ENCODE measurements at regions not wholly inside any gene's neighbourhood (a gene's known extent, or its start where the extent isn't known, plus 50 kb on each side); places are given as distances from the start of the nearest gene placed in this dataset.
A peak's percentile ranks its signal among the peaks of the same experiment; 100 is the strongest.
"Not testable (repeated sequence)": the region's sequence is repeated elsewhere in the genome, so short reads cannot be mapped to it uniquely, and the experiment has no call there.

DNA sequence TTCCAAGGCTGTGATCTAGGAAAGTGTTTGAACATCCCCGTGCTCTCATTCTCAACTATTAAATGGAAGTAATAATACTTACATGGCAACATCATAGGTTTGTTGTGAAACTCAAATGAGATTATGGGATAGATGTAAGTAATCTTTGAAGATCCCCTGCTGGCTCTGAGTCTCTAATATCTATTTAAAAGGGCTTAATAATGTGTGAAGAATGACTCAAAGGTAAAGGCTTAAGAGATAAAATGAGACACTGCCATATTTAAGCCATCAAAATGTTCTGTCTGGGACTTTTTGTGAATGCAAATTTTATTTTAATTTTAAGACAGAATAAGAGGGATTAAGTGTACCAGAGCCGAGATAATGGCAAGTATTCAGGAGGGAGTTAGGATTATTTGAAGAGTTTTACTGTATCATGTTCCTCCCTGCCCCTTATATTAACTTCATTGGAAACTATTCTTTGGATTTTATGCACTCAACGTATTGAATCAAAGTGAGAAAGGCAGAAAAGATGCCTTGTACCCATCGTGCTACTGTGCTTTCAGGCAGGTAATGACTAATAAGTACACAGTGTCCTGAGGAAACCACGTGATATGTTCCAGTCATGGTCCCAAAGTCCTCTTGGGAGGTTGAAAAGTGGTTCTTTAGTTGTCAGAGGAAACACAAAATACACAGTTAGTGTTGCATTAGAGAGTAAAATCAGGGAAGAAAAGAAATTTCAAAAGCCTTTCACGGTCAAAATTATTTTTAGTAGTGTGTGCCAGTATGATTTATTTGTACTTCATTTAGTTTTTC, 192.4 kb downstream of the RBM46 start:
- in situ Hi-C loops (cut with HindIII; ENCODE audit: low sequenced_read_pairs): no loop called here
- DNase-seq (ENCODE audit: low spot score): no peak

DNA sequence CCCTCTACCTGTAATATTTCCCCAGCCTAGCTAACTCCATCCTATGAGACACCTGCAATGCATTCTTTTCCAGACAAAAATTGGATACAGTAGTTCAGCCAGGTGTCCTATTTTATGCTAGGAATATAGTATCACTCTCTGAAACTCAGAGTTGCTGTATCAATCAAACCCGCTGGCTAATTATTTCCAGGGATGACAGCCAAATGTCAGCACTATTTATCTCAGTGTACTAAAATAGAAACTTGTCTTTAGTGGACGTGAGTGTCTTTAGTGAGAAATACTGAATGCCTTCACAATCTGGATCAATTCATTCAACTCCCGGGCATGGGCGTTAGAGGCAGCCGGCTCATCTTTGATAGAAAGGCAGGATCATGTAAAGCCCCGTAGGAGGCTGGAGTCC, 196.2 kb downstream of the RBM46 start:
- in situ Hi-C loops (cut with HindIII; ENCODE audit: low sequenced_read_pairs): no loop called here
- no peak for DNase-seq (ENCODE audit: low spot score)

DNA sequence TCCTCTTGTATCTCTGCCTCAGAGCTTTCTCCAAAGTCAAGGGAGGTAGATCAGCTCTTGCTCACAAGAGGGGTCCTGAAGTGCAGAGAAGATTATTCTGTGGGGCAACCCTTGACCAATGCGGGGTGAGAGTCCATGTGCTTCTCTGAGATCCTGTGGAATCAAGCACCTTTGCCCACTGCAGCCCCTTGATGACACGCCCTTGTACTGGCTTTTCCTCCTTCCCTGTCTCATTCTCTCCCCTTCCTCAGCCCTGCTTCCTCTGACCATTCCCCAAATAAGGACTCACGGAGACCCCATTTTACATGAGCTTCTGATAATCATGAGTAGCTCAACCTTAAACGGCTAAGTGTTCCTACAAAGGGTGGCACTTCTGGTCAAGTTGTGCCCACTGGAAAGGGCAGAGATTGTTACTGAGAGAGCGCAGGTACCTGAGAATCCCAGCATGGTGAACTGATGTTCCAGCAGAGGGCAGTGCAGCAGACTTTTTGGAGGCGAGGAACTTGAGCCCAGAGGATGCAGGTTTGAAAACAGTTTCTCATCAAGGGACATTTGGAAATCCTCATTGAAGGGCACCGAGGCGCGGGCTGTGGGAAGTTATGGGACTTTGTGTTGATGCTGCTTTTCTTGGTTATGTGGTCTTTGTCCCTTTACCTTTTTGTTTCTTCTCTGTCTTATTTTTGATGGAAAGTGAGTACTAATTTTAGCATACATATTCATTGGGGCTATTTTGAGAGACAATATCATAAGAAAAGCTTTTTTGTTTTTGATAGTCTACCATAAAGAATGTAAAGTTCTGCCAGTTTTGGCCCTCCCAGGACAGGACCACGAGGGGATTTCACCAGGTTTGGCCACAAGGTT, 201.3 kb downstream of the RBM46 start:
- in situ Hi-C loops (cut with HindIII; ENCODE audit: low sequenced_read_pairs): no loop called here
- DNase-seq (ENCODE audit: low spot score): peak; percentile 40

DNA sequence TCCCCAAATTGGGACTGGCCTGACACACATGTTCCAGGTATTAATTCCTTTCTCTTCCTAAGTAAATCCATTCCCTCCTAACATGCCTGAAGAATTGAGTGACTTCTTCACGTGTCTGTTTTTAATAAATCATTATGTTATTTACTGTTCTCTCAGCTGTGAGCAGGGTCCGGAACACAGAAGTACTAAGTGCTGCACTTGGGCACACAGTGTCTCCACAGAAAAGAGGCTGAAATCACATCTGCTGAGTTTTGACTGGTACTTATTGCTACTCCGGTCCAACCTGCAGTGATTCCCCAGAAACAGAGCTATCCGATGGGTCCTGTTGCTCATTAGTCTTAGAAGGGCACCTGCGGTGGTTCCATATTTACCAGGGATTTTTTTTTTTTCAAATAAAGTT, 202.6 kb downstream of the RBM46 start:
- no peak for DNase-seq (ENCODE audit: low spot score)
- in situ Hi-C loops (cut with HindIII; ENCODE audit: low sequenced_read_pairs): no loop called here

DNA sequence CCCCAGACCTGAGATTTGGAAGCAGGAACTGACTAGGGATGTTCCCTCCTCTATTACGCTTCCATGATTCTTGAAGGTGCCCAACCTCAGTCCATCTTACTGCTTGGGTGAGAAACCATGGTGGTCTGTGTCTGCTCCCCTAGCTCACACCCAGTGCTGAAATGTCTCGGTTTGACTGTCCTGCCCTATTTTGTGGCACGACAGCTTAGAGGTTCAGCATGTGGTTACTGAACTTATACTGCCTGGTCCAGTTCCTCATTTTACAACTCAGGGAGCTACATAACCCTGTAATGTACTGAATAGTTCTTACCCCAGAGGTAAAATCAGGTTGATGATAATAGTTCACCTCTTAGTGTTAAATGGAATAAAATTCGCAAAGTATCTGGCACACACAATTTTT, 203.1 kb downstream of the RBM46 start:
- in situ Hi-C loops (cut with HindIII; ENCODE audit: low sequenced_read_pairs): no loop called here
- no peak for DNase-seq (ENCODE audit: low spot score)

DNA sequence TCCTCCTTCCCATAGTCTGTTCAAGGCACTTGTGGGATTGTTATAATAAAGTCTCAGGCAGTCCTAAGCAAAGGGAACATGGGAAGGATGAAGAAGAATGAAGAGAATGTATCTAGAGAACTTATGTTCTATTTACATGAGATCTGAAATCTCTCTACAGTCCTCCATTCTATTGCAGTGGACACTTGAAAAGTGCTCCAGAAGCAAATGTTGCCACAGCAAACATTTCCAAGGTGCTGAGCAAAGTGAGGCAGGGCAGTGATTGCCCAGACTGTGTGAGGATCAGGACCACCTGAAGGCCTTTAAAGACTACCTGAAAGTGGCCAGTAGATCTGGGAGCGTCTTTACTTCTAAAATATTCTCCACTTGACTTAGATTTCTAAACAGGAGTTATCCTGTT, 203.5 kb downstream of the RBM46 start:
- no peak for DNase-seq (ENCODE audit: low spot score)
- in situ Hi-C loops (cut with HindIII; ENCODE audit: low sequenced_read_pairs): no loop called here

DNA sequence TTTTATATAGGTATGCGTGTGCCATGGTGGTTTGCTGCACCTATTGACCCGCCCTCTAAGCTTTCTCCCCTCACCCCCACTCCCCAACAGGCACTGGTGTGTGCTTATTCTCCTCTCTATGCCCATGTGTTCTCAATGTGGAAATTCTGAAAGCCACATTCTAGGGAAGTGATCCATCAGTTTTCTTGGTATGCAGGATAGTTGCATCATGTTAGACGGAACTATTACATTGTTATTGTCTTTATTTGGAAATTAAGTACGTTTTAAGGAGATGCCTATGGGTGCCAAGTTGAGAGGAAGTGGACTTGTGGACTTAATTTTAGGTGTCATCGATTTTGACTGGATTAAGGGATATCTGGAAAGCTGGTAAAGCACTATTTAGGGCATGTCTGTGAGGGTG, 204.6 kb downstream of the RBM46 start:
- no peak for DNase-seq (ENCODE audit: low spot score)
- in situ Hi-C loops (cut with HindIII; ENCODE audit: low sequenced_read_pairs): no loop called here

DNA sequence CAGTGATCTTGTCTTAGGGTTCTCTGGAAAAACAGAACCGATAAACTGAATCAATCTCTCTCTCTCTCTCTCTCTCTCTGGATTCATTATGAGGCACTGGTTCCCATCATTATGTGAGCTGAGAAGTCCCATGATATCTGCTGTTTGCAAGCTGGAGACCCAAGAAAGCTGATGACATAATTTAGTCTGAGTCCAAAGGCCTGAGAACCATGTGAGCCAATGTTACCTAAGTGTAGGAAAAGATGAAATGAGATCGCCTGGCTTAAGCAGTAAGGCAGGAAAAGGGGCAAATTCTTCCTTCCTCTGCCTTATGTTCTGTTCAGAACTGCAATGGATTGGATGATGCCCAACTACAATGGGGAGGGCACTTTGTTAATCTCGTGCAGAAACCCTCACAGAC, 207.4 kb downstream of the RBM46 start:
- in situ Hi-C loops (cut with HindIII; ENCODE audit: low sequenced_read_pairs): no loop called here
- peak; percentile 38 for DNase-seq (ENCODE audit: low spot score)

DNA sequence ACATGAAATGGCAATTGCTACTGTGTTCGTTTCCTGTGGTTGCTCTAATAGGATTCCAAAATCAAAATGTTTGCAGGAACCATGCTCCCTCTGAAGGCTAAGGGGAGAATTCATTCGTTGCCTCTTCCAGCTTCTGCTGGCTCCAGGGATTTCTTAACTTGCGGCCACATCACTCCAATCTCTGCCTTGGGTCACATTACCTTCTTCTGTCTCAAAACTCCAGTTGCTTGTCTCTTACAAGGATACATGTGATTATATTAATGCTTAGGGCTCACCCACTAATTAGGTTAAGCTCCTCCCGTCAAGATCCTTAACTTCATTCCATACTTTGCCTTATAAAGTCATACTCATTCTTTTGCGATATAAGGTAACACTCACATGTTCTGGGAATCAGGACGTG, 208.4 kb downstream of the RBM46 start:
- DNase-seq (ENCODE audit: low spot score): peak; percentile 44
- in situ Hi-C loops (cut with HindIII; ENCODE audit: low sequenced_read_pairs): no loop called here

DNA sequence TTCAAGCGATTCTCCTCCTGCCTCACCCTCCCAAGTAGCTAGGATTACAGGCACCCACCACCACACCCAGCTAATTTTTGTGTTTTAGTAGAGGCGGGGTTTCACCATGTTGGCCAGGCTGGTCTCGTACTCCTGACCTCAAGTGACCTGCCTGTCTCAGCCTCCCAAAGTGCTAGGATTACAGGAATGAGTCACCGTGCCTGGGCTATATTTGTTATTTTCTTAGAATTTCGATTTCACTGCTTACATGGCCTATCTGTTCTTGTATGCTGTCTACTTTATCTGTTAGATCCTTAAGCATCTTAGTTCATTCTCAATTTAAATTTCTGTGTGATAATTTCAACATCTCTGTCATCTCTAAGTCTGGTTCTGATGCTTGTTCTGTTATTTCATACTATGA, 210.6 kb upstream of the NPY2R start:
- DNase-seq (ENCODE audit: low spot score); in situ Hi-C loops (cut with HindIII; ENCODE audit: low sequenced_read_pairs): not testable (repeated sequence)

DNA sequence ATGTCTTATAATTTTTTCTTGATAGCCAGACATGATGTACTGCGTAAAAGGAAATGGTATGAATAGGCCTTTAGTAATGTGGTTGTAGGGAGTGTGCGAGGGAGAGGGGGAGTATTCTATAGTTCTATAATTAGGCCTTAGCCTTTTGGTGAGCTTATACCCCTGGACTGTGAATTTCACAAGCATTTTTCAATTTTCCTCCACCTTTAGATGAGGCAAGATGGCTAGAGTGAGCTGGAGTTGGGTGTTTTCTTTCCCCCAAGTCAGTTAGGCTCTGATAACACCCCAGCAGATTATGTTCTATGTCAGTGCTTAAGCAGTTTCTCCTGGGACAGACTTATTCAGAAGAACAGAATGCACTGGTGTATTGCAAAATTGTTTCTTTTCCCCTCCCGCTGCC, 210.2 kb upstream of the NPY2R start:
- no peak for DNase-seq (ENCODE audit: low spot score)
- in situ Hi-C loops (cut with HindIII; ENCODE audit: low sequenced_read_pairs): no loop called here

DNA sequence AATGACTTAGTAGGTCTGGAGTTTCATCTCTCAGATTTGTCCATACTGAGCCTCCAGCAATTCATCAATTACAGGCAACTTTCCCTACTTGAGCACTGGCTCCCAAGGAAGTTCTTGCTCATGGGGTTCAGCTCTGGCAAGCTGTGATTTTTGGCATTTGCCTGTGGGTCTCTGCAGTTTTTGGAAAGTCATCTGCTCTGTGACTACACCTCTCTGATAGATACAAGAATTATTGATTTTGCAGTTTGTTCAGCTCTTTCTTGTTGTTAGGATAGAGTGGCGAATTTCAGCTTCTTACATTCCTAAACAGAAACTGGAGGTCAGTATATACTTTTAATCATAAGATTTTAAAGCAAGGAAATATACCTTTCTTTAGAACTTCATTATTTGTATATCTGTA, 209.7 kb upstream of the NPY2R start:
- DNase-seq (ENCODE audit: low spot score): no peak
- in situ Hi-C loops (cut with HindIII; ENCODE audit: low sequenced_read_pairs): no loop called here

DNA sequence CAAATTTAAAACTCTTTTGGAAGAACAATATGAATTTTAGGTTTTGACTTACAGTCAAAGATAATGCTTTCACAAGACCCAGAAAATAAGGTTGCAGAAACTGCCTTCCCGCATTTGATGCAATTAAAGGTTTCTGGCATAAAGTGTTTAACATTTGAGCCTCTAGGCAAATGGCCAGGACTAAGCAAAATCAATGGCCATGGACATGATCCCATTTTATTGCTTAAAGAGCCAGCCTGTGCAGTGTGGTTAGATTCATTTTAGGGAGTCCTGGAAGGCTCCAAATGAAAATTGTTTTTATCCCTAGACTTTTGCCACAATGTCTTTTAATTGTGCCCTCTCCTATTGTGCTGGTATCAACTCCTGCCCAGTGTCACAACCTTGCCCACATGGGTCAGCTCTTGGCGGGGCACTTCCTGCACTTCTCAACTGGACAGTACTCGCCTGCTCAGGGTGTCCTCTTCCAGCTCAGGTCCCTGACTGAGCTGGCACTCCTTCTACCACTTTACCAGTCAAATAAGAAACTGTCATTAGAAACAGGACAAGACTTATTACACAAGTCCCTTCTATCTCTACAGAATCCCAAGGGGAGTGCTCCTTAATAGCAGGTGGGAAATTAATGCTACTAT, 208.4 kb upstream of the NPY2R start:
- in situ Hi-C loops (cut with HindIII; ENCODE audit: low sequenced_read_pairs): no loop called here
- DNase-seq (ENCODE audit: low spot score): no peak

DNA sequence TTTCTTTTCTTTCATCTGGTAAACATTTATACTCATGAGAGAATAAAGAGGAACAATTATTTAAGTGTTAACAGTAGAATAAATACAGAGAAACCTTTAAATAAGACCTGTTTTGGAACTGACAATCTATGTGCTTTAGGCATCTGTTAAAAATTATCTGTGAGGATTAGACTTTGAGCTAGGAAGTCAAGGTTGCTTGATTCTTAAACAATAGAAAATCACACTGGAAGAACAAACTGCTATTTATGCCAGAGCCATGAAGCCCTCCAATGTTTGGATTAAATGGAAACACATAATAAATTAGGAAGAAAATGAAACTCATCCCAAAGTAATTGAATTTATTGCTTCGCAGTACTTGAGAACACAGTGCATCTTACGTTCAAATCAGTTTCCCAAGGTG, 207.2 kb upstream of the NPY2R start:
- no peak for DNase-seq (ENCODE audit: low spot score)
- in situ Hi-C loops (cut with HindIII; ENCODE audit: low sequenced_read_pairs): no loop called here

DNA sequence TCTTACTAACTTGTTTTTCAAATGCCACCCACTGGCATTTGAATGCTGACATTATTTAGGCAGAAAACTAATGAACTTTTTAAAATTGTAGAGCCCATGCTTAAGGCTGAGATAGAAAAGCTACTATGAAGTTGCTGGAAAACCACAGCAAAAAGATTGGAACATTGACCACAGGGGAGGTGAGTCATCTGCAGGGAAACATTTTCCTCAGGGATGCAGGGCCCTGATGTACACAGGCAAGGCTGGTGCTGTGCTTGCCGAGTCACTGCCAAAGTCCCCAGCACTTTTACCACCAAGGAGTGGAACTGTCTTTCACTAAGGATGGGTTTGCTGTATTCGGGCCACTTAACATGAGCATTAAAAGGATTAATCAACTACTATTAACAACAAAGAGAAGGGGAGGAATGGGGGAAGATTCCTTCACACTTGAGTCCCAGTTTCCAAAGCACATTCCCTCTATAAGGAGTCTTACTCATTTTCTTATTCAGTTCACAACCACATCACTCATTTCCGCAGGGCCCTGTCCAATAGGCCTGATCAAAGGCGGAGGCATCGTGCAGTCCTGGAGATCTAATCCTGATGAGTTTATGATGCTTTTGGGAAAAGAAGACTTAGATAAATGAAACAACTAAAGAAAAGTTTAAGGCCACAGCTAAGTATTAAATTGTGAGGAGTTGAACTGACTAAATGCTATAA, 202.9 kb upstream of the NPY2R start:
- in situ Hi-C loops (cut with HindIII; ENCODE audit: low sequenced_read_pairs): no loop called here
- no peak for DNase-seq (ENCODE audit: low spot score)

DNA sequence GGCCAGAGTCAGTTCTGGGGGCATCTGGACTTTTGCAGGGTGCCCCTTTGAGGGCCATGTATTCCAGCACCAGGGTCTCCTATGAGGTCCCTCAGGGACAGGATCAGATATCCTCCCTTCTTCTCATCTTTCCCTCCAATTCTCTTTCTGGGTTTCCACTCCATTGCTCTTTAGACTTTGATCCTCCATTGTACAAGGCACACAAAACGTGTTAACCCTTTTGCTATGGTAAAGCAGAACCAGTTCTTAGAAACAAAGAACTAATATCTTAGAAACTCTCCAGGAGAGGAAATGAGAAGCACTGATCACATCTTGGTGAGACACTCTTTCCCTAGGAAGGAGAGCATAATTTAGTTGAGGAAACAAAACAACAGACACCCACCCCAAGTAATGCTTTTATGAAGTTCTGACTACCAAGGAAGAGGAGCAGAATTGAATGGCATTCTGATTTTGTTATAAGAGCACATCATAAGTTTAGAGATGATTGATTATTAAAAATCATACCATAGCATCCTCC, 200.7 kb upstream of the NPY2R start:
- in situ Hi-C loops (cut with HindIII; ENCODE audit: low sequenced_read_pairs): no loop called here
- no peak for DNase-seq (ENCODE audit: low spot score)

DNA sequence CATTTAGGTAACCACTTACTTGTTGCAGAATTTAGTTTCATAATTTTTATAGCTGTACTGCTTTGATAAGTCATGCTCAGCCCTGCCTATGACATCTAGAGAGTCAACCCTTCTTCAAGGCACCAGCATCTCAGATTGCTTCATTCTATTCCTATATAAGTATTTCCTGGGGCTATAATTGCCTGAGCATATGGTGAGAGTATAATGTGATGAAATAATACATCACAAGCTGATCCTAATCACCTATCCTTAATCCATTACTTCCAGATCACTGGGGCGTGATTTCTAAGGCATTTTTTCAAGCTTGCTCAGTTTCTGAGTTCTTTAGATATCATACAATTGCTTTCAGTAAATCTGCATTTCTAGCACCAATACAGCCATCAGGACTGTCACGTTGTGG, 200.0 kb upstream of the NPY2R start:
- in situ Hi-C loops (cut with HindIII; ENCODE audit: low sequenced_read_pairs): no loop called here
- DNase-seq (ENCODE audit: low spot score): no peak

DNA sequence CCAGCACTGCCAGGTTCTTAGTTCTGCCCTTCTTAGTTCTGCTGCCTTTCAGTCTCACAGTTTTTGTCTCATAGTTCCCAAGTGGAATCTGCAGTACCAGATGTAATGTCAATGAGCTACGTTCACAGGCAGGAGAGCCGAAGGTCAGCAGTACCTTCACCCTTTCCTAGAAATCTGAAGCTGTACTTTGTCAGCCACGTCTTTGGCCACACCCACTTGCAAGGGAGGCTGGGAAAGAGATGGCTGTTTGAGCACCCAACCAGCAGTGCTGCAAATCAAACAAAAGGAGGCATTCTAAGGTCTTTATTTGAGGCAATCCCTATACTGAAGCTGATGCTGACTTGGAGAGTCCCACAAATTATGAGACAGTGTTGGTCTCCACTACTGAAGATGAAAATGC, 199.1 kb upstream of the NPY2R start:
- DNase-seq (ENCODE audit: low spot score): no peak
- in situ Hi-C loops (cut with HindIII; ENCODE audit: low sequenced_read_pairs): no loop called here

DNA sequence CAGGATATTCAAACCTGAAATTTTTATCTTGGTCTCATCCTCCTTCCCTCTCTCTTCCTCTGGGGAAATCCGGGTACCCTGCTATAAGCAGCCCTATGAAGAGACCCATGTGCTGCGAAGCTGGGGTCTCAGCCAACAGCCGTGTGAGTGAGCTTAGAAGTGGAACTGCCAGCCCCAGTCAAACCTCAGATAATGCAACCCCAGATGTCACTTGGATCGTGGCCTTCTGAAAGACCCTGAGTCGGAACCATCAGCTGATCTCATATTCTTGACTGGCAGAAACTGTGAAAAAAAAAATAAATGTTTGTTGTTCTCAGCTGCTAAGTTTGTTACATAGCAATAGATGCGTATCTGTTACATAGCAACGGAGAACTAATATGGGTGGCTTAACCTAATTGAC, 198.1 kb upstream of the NPY2R start:
- DNase-seq (ENCODE audit: low spot score): no peak
- in situ Hi-C loops (cut with HindIII; ENCODE audit: low sequenced_read_pairs): no loop called here

All from G401 (cell line).